ENCODE measurements at regions not wholly inside any gene's neighbourhood (a gene's known extent, or its start where the extent isn't known, plus 50 kb on each side); places are given as distances from the start of the nearest gene placed in this dataset.

- no peak for DNase-seq
- no peaks in the 10 kb centered on the region for H3K36me3 ChIP-seq (replicated peaks in 1 of 2; ENCODE audit: control insufficient read depth in 1 of 2, insufficient read depth in 2 of 2, low read length in 2 of 2)
- no peak overlapping the region for H2AFZ ChIP-seq (ENCODE audit: insufficient read depth, low read depth, low read length, poor library complexity, severe bottlenecking)
- Mint-ChIP-seq H3K9me3 (peaks cover 7 to 20% (median 9%) of the 10 kb centered on the region in 7 donors), H3K4me1 (no peaks in the 10 kb centered on the region), H3K36me3 (no peaks in the 10 kb centered on the region), H3K4me3 (no peak overlapping the region), H3K27me3 (ENCODE audit: low read depth in 3 of 3) (peaks cover 0 to 5% (median 5%) of the 10 kb centered on the region in 3 donors), H3K27ac (no peak overlapping the region)
- intact Hi-C loops (cut with micrococcal nuclease) = no loop called here
- peaks cover 0 to 3% of the 10 kb centered on the region in 2 donors for H3K9me3 ChIP-seq (replicated peaks in 1 of 2; ENCODE audit: control insufficient read depth in 1 of 2, insufficient read depth in 1 of 2, low read length in 2 of 2)
- H3K4me1 ChIP-seq (ENCODE audit: control insufficient read depth in 1 of 2, insufficient read depth in 2 of 2, low read length in 2 of 2) = no peaks in the 10 kb centered on the region
- no peak overlapping the region for H3K4me3 ChIP-seq (replicated peaks in 1 of 3; ENCODE audit: low read depth in 2 of 3, low read length in 3 of 3)
- no peaks in the 10 kb centered on the region for H3K27me3 ChIP-seq (ENCODE audit: control insufficient read depth in 2 of 2, insufficient read depth in 2 of 2, low read length in 2 of 2)
- TF ChIP-seq, protein P1, sequence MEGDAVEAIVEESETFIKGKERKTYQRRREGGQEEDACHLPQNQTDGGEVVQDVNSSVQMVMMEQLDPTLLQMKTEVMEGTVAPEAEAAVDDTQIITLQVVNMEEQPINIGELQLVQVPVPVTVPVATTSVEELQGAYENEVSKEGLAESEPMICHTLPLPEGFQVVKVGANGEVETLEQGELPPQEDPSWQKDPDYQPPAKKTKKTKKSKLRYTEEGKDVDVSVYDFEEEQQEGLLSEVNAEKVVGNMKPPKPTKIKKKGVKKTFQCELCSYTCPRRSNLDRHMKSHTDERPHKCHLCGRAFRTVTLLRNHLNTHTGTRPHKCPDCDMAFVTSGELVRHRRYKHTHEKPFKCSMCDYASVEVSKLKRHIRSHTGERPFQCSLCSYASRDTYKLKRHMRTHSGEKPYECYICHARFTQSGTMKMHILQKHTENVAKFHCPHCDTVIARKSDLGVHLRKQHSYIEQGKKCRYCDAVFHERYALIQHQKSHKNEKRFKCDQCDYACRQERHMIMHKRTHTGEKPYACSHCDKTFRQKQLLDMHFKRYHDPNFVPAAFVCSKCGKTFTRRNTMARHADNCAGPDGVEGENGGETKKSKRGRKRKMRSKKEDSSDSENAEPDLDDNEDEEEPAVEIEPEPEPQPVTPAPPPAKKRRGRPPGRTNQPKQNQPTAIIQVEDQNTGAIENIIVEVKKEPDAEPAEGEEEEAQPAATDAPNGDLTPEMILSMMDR (IDR thresholded peaks at IDR 0.05) = no peak
- no peak overlapping the region for H3K27ac ChIP-seq (ENCODE audit: low read depth in 1 of 2, low read length in 2 of 2)
- H4K20me1 ChIP-seq (ENCODE audit: insufficient read depth, low read length) = no peaks in the 10 kb centered on the region
- no CpG with 5 or more reads among the region's 1 CpG for WGBS (ENCODE audit: insufficient coverage)
- no peaks in the 10 kb centered on the region for H3K79me2 ChIP-seq (ENCODE audit: insufficient read depth, low read length)
- H3K4me2 ChIP-seq (replicated peaks; ENCODE audit: extremely low read depth, low read length, poor library complexity, severe bottlenecking) = no peak overlapping the region
- no peak overlapping the region for H3K9ac ChIP-seq (ENCODE audit: insufficient read depth, low read length, poor library complexity, severe bottlenecking)
These were observed 341.6 kb upstream of the MEIS1 start for GRCh38 chr2:66093371-66093770.

DNA sequence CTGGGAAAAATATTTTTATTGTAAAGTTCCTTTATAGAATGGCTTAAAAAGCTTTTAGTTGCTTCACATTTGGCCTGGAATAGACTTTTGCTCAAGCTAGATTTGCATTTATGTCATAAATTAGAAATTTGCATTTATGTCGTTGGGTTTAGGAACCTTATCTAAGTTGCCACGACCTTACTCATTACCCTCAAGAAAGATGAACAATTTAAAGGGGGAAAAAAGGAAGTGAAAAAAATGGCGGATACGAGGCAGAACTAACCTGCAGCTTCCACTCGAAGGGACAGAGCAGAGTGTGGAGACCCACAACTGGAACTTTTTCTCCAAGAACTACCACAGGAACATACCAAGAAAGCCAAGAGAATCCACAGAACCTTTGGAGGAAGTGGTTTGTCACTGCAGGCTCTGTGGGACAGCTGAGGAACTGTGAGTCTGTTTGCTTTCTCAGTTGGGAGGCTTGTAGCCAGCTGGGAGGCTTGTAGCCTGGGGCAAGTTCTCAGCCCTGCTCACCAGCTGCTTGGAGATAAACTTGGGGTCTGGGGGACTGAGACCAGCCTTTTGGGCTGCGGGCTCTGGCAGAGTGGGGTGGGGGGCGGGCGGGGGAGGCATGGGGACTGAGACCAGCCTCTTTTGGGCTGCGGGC lies 349.9 kb upstream of the MEIS1 start:
- intact Hi-C loops (cut with micrococcal nuclease) = no loop called here
- Histone ChIP-seq H3K27ac (ENCODE audit: low read depth in 1 of 2, low read length in 2 of 2) (no peak overlapping the region), H3K4me2 (replicated peaks; ENCODE audit: extremely low read depth, low read length, poor library complexity, severe bottlenecking) (no peak overlapping the region), H3K79me2 (ENCODE audit: insufficient read depth, low read length) (no peaks in the 10 kb centered on the region), H3K4me1 (ENCODE audit: control insufficient read depth in 1 of 2, insufficient read depth in 2 of 2, low read length in 2 of 2) (no peaks in the 10 kb centered on the region), H2AFZ (ENCODE audit: insufficient read depth, low read depth, low read length, poor library complexity, severe bottlenecking) (no peak overlapping the region), H3K36me3 (replicated peaks in 1 of 2; ENCODE audit: control insufficient read depth in 1 of 2, insufficient read depth in 2 of 2, low read length in 2 of 2) (no peaks in the 10 kb centered on the region), H3K4me3 (replicated peaks in 1 of 3; ENCODE audit: low read depth in 2 of 3, low read length in 3 of 3) (no peak overlapping the region), H3K9ac (ENCODE audit: insufficient read depth, low read length, poor library complexity, severe bottlenecking) (no peak overlapping the region), H4K20me1 (ENCODE audit: insufficient read depth, low read length) (no peaks in the 10 kb centered on the region), H3K27me3 (ENCODE audit: control insufficient read depth in 2 of 2, insufficient read depth in 2 of 2, low read length in 2 of 2) (no peaks in the 10 kb centered on the region), H3K9me3 (replicated peaks in 1 of 2; ENCODE audit: control insufficient read depth in 1 of 2, insufficient read depth in 1 of 2, low read length in 2 of 2) (peaks cover 0 to 13% of the 10 kb centered on the region in 2 donors)
- no CpG with 5 or more reads among the region's 9 CpGs for WGBS (ENCODE audit: insufficient coverage)
- DNase-seq = no peak
- TF ChIP-seq, protein P1 (IDR thresholded peaks at IDR 0.05) = no peak
- H3K27me3 Mint-ChIP-seq (ENCODE audit: low read depth in 3 of 3) = peaks cover 0 to 5% (median 1%) of the 10 kb centered on the region in 3 donors
- H3K4me3 Mint-ChIP-seq = no peak overlapping the region
- no peak overlapping the region for H3K27ac Mint-ChIP-seq
- H3K36me3 Mint-ChIP-seq = no peaks in the 10 kb centered on the region
- no peaks in the 10 kb centered on the region for H3K4me1 Mint-ChIP-seq
- H3K9me3 Mint-ChIP-seq = peaks cover 3 to 14% (median 12%) of the 10 kb centered on the region in 7 donors

Measured in CD14-positive monocyte (primary cell).